ENCODE measurements at regions not wholly inside any gene's neighbourhood (a gene's known extent, or its start where the extent isn't known, plus 50 kb on each side); places are given as distances from the start of the nearest gene placed in this dataset.

- H3K27ac ChIP-seq (ENCODE audit: extremely low read depth, low read depth, low read length) = no peak overlapping the region
- DNase-seq (ENCODE audit: extremely low read depth in 1 of 4, low spot score in 3 of 4) = no peak
- H3K79me2 ChIP-seq (ENCODE audit: control insufficient read depth, insufficient read depth, low read length) = no peaks in the 10 kb centered on the region
- H3K36me3 ChIP-seq (ENCODE audit: control insufficient read depth, insufficient read depth, low read length) = no peaks in the 10 kb centered on the region
- H3K9me3 ChIP-seq (replicated peaks; ENCODE audit: control insufficient read depth, insufficient read depth, low read depth, low read length) = no peaks in the 10 kb centered on the region
- no peak overlapping the region for H2AFZ ChIP-seq (ENCODE audit: low read depth, low read length)
- in situ Hi-C loops (cut with MboI) = no loop called here
- ATAC-seq = no peak
- BruUV-seq (replicated peaks) = no TSS peak
- intact Hi-C loops (cut with micrococcal nuclease) = no loop called here
- no peak for FAIRE-seq
- H3K4me1 ChIP-seq (replicated peaks in 1 of 2; ENCODE audit: control insufficient read depth in 2 of 2, insufficient read depth in 2 of 2, low read length in 2 of 2) = no peaks in the 10 kb centered on the region
- no peaks in the 10 kb centered on the region for H3K9me1 ChIP-seq (ENCODE audit: control insufficient read depth, insufficient read depth, low read length)
- no peaks in the 10 kb centered on the region for H3K27me3 ChIP-seq (ENCODE audit: control insufficient read depth in 2 of 2, insufficient read depth in 2 of 2, low read length in 2 of 2)
- H3K9ac ChIP-seq (ENCODE audit: insufficient read depth in 1 of 2, low read depth in 2 of 2, low read length in 2 of 2) = no peak overlapping the region
- H3K4me3 ChIP-seq = no peak overlapping the region
- WGBS (ENCODE audit: insufficient coverage, low coverage, missing lambda C conversion rate) = 0% methylated on average over 5 of the region's 5 CpGs
- H3K4me2 ChIP-seq (ENCODE audit: insufficient read depth, low read length) = no peak overlapping the region
- no peaks in the 10 kb centered on the region for H4K20me1 ChIP-seq (replicated peaks; ENCODE audit: control insufficient read depth, insufficient read depth, low read length)
- CTCF ChIA-PET (ENCODE audit: low intra/inter-chr PET ratio) = no interaction called here
- POLR2A ChIA-PET = no interaction called here
- TF ChIP-seq ZNF695 (CRISPR knock-in tag; IDR thresholded peaks at IDR 0.05) (no peak), PTBP1 (IDR thresholded peaks at IDR 0.05; ENCODE audit: low read depth, low read length) (no peak), NR1H2 (CRISPR knock-in tag; IDR thresholded peaks at IDR 0.05) (no peak), BCOR (IDR thresholded peaks at IDR 0.05) (no peak), ZNF212 (CRISPR knock-in tag; IDR thresholded peaks at IDR 0.05) (no peak), BRF2 (IDR thresholded peaks at IDR 0.05; ENCODE audit: borderline replicate concordance, insufficient read depth, insufficient read length) (no peak), NFXL1 (CRISPR knock-in tag; IDR thresholded peaks at IDR 0.05) (no peak), PBX2 (CRISPR knock-in tag; IDR thresholded peaks at IDR 0.05; ENCODE audit: low read depth) (no peak), PBX2 (tag; conservative IDR thresholded peaks at IDR 0.05; ENCODE audit: low read depth) (no peak), IFI16 (CRISPR knock-in tag; IDR thresholded peaks at IDR 0.05) (no peak), NFIC (IDR thresholded peaks at IDR 0.05) (no peak), HDAC8 (tag; IDR thresholded peaks at IDR 0.05) (no peak)
- TF ChIP-seq, protein P1, sequence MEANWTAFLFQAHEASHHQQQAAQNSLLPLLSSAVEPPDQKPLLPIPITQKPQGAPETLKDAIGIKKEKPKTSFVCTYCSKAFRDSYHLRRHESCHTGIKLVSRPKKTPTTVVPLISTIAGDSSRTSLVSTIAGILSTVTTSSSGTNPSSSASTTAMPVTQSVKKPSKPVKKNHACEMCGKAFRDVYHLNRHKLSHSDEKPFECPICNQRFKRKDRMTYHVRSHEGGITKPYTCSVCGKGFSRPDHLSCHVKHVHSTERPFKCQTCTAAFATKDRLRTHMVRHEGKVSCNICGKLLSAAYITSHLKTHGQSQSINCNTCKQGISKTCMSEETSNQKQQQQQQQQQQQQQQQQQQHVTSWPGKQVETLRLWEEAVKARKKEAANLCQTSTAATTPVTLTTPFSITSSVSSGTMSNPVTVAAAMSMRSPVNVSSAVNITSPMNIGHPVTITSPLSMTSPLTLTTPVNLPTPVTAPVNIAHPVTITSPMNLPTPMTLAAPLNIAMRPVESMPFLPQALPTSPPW (CRISPR knock-in tag; IDR thresholded peaks at IDR 0.05) = no peak
- TF ChIP-seq, protein P2, sequence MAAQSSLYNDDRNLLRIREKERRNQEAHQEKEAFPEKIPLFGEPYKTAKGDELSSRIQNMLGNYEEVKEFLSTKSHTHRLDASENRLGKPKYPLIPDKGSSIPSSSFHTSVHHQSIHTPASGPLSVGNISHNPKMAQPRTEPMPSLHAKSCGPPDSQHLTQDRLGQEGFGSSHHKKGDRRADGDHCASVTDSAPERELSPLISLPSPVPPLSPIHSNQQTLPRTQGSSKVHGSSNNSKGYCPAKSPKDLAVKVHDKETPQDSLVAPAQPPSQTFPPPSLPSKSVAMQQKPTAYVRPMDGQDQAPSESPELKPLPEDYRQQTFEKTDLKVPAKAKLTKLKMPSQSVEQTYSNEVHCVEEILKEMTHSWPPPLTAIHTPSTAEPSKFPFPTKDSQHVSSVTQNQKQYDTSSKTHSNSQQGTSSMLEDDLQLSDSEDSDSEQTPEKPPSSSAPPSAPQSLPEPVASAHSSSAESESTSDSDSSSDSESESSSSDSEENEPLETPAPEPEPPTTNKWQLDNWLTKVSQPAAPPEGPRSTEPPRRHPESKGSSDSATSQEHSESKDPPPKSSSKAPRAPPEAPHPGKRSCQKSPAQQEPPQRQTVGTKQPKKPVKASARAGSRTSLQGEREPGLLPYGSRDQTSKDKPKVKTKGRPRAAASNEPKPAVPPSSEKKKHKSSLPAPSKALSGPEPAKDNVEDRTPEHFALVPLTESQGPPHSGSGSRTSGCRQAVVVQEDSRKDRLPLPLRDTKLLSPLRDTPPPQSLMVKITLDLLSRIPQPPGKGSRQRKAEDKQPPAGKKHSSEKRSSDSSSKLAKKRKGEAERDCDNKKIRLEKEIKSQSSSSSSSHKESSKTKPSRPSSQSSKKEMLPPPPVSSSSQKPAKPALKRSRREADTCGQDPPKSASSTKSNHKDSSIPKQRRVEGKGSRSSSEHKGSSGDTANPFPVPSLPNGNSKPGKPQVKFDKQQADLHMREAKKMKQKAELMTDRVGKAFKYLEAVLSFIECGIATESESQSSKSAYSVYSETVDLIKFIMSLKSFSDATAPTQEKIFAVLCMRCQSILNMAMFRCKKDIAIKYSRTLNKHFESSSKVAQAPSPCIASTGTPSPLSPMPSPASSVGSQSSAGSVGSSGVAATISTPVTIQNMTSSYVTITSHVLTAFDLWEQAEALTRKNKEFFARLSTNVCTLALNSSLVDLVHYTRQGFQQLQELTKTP (IDR thresholded peaks at IDR 0.05; ENCODE audit: low read depth in 1 of 2, partially characterized antibody in 2 of 2) = no peak
Observed at GRCh38 chr13:37270226-37271001, 164.9 kb upstream of the CSNK1A1L start.
